Lung (tissue), 11 donors: ENCODE measurements at regions not wholly inside any gene's neighbourhood (a gene's known extent, or its start where the extent isn't known, plus 50 kb on each side); places are given as distances from the start of the nearest gene placed in this dataset.

Experiments used
- ATAC-seq: fragments of 200-7000 bp; cut with Tn5 transposase; one replicate; pipeline ENCODE4 v1.9.1; 2020; ENCODE audit warnings: moderate number of reproducible peaks; ENCODE audit not compliant: insufficient read depth, low FRiP score
- DNase-seq, 3 donors: peaks; one replicate each; pipeline ENCODE4 v3.0.0-alpha.2; 2013 to 2017
- H3K27ac ChIP-seq, 2 donors: one replicate each; pipeline ENCODE4 v1.5.1; 2013; ENCODE audit warnings: mild to moderate bottlenecking in 2 of 2, moderate library complexity in 2 of 2, control low read depth in 1 of 2, inconsistent platforms in 1 of 2, low read depth in 1 of 2, low read length in 1 of 2
- H3K27me3 ChIP-seq, 3 donors: one replicate each; pipeline ENCODE4 v1.5.1; 2013; ENCODE audit warnings: low read length in 2 of 3; ENCODE audit not compliant: control insufficient read depth in 3 of 3, insufficient read depth in 3 of 3
- H3K36me3 ChIP-seq, 4 donors: one replicate each; pipeline ENCODE4 v1.5.1; 2013; ENCODE audit warnings: low read length in 4 of 4, mild to moderate bottlenecking in 1 of 4, moderate library complexity in 1 of 4; ENCODE audit not compliant: control insufficient read depth in 4 of 4, insufficient read depth in 4 of 4
- H3K4me1 ChIP-seq, 5 donors: one replicate each; pipeline ENCODE4 v1.5.1; 2013; ENCODE audit warnings: low read length in 5 of 5, mild to moderate bottlenecking in 2 of 5, moderate library complexity in 1 of 5; ENCODE audit not compliant: control insufficient read depth in 5 of 5, insufficient read depth in 5 of 5
- H3K4me3 ChIP-seq: one replicate; pipeline ENCODE4 v1.5.1; 2013; ENCODE audit warnings: mild to moderate bottlenecking, control low read depth, moderate library complexity
- H3K9ac ChIP-seq, 2 donors: one replicate each; pipeline ENCODE4 v1.5.1; 2013; ENCODE audit warnings: low read length in 2 of 2, control low read depth in 1 of 2; ENCODE audit not compliant: insufficient read depth in 1 of 2
- H3K9me3 ChIP-seq, 4 donors: one replicate each; pipeline ENCODE4 v1.5.1; 2013; ENCODE audit warnings: low read length in 3 of 4, mild to moderate bottlenecking in 1 of 4, moderate library complexity in 1 of 4; ENCODE audit not compliant: control insufficient read depth in 4 of 4, insufficient read depth in 3 of 4
- CTCF ChIP-seq: IDR thresholded peaks from 2 replicates; pipeline ENCODE4 v1.5.1; 2012; ENCODE audit warnings: mild to moderate bottlenecking; ENCODE audit errors: control extremely low read depth, extremely low read depth
- WGBS, 2 donors: extraction: QIAGEN DNeasy Blood & Tissue Kit; methylation state at CpG; one replicate each; pipeline ENCODE4 v1.1.7; 2013; 5-methylcytosine and 5-hydroxymethylcytosine counted together
- donor health status: control.
- donor health status: control.
- donor health status: Bipolar disorder and iron deficiency.
- donor health status: healthy.
- donor health status: DM: yes; HTN: yes; CAD: no.

- DNase-seq (no peak), ATAC-seq (no peak)
- 72 to 79% methylated on average over 6 of the region's 6 CpGs for WGBS, 2 donors
- no peaks in the 10 kb centered on the region for H3K9me3 ChIP-seq
- no peaks in the 10 kb centered on the region for H3K27me3 ChIP-seq
- no peaks in the 10 kb centered on the region for H3K36me3 ChIP-seq
- no peak for TF ChIP-seq CTCF
- no peaks in the 10 kb centered on the region for H3K4me1 ChIP-seq
- H3K9ac ChIP-seq = no peak overlapping the region
- no peak overlapping the region for H3K4me3 ChIP-seq
- no peak overlapping the region for H3K27ac ChIP-seq
These were observed 430.1 kb upstream of the SMIM21 start for GRCh38 chr18:75857558-75857957.

- Histone ChIP-seq H3K36me3 (no peaks in the 10 kb centered on the region), H3K4me1 (no peaks in the 10 kb centered on the region), H3K9me3 (no peaks in the 10 kb centered on the region), H3K4me3 (no peak overlapping the region), H3K27me3 (no peaks in the 10 kb centered on the region), H3K9ac (no peak overlapping the region), H3K27ac (no peak overlapping the region)
- 96% methylated on average over 10 of the region's 10 CpGs for WGBS, 2 donors
- ATAC-seq (no peak), DNase-seq (no peak)
- TF ChIP-seq CTCF = no peak
These were observed 427.3 kb upstream of the SMIM21 start for GRCh38 chr18:75854808-75855207.

- Histone ChIP-seq H3K4me3 (no peak overlapping the region), H3K4me1 (no peaks in the 10 kb centered on the region), H3K36me3 (no peaks in the 10 kb centered on the region), H3K27ac (no peak overlapping the region), H3K9ac (no peak overlapping the region), H3K27me3 (no peaks in the 10 kb centered on the region), H3K9me3 (no peaks in the 10 kb centered on the region)
- 77 to 78% methylated on average over 4 of the region's 4 CpGs for WGBS, 2 donors
- DNase-seq = no peak
- no peak for ATAC-seq
- TF ChIP-seq CTCF = no peak
These were observed 426.7 kb upstream of the SMIM21 start for GRCh38 chr18:75854174-75854573.

- DNase-seq = no peak
- Histone ChIP-seq H3K36me3 (no peaks in the 10 kb centered on the region), H3K4me1 (no peaks in the 10 kb centered on the region), H3K4me3 (no peak overlapping the region), H3K9ac (no peak overlapping the region), H3K27ac (no peak overlapping the region), H3K9me3 (no peaks in the 10 kb centered on the region), H3K27me3 (no peaks in the 10 kb centered on the region)
- ATAC-seq = no peak
- 88 to 90% methylated on average over 3 of the region's 3 CpGs for WGBS, 2 donors
- no peak for TF ChIP-seq CTCF
These were observed 418.8 kb upstream of the SMIM21 start for GRCh38 chr18:75846321-75846720.
